ENCODE measurements at regions not wholly inside any gene's neighbourhood (a gene's known extent, or its start where the extent isn't known, plus 50 kb on each side); places are given as distances from the start of the nearest gene placed in this dataset.

GRCh38 chr12:92339198-92339821, 193.7 kb upstream of the BTG1 start:
- TF ChIP-seq CTCF (conservative IDR thresholded peaks at IDR 0.05) = no peak
- TF ChIP-seq ZFX (IDR thresholded peaks at IDR 0.05) = no peak
